Activated CD8-positive, alpha-beta memory T cell treated with anti-CD3 and anti-CD28 coated beads, Interleukin-2, amount 50 U/mL, for 24 hours (primary cell): ENCODE measurements at regions not wholly inside any gene's neighbourhood (a gene's known extent, or its start where the extent isn't known, plus 50 kb on each side); places are given as distances from the start of the nearest gene placed in this dataset.

Source experiments
- DNase-seq: peaks from one replicate; pipeline ENCODE4 v3.0.0-alpha.2; 2020; ENCODE audit errors: extremely low read depth

DNA sequence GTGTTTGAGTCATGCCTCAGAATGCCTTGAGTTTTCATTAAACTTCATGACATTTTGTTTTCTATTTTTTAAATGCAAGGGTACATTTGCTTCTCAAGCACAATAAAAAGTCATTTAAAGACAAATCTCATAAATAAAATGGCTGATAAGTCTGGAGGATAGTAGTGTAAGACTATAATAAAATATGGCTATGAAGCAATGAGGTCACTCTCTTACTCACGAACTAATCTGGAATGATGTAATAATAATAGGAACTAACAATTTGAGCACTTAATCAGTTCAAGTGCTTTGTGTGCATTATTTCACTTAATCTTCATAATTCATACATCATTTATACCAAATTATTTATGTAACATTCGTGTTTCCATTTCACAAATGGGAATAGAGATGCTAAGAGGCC lies 149.3 kb upstream of the CTTNBP2 start:
- no peak for DNase-seq

DNA sequence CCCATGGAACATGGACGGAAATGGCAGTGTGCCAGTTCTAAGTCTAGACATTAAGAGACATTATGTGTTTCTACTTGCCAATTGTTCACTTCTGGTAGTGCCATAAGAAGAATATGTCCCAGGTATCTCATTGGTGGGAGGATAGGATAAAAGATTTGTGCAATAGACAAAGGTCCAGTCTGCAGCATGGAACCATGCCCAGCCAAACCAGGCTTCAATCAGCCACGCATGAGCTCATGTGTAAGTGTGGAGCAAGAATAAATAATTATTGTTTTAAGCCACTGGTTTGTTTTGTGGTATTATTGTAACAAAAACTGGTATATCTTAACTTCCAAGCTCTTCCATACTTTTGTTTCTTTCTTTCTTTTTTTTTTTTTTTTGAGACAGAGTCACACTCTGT lies 153.6 kb upstream of the CTTNBP2 start:
- DNase-seq: no peak

DNA sequence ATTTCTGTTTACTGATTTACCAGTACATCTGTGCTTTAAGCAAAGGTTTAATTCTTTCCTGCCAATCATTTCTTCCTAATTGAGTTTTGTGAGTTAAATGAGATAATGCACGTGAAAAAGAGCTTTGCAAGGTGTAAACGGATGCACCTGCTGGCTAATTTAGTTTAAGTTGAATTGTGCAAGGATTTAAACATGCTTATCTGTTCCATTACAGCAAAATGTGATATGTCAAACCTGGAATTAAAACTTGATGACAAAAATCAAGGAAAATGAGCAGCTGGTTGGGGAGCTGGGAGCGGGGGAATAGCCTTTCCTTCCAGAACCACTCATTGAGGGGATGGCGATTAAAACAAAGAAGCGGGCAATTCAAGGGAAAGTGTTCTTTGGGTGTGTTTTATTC lies 155.0 kb upstream of the CTTNBP2 start:
- no peak for DNase-seq

DNA sequence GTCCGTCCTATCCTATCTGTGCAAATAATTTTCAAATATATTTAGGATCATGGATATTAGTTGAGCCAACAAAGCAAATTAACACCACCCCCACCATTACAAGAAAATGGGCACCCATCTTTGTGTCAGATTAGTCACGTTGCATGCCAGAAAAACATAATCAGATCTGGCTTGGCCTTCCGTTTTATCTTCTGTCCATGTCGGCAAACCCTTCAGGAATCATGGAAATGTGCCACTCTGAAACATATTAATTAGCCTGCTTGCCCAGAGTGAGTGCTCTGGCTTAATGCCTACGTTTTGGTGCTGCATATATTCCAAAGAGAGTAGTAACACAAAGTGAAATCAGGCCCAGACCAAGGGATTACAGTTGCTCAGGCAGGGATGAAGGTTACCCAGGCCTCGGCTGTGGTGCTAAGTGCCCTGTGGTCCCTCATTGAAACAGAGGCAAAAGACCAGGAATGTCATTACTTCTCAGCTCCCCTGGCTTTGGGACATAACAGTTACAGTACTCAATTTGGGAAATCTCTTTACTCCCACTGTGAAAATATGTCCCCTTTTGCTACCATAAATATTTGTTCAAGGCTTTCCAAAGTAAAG lies 154.0 kb upstream of the LSM8 start:
- DNase-seq: no peak

DNA sequence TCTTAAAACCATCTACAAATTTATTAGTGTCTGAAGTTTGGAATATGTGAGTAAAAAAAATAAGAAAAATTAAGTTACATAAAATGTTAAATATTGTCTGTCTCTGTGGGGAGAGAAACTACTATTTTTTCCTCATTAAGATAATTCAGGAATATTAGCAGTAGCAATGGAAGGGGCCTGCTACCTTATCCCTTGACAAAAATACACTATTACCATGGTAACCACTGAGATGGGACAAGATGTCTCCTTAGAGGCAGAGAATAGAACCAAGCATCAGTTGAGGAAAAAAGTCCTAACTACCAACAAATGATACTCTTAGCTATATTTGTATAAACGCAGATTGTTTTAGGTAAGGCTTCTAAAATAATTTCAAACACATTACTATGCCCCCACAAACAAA lies 150.7 kb upstream of the LSM8 start:
- no peak for DNase-seq

DNA sequence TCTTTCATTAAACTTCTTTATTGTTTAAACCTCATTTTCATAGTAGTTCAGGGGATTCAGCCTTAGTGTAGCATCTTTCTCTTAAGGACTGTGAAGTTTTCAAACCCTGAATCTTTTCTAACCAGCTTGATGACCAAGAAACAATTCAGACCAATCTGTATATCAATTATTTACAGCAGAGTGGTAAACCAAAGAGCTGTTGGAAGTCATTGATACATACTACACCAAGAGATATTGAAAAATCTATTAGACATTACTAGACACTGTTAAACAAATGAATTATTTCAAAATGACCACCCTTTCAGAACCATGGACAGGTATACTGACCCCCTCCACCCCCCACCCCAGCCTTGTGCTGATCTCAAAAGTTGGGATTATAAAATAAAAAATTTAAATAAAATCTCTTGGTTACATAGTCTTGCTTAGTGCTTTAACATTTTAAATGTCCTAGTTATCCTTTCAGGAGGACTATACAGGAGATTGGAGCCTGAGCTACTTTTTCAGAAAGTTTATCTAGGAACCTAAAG lies 143.9 kb upstream of the LSM8 start:
- no peak for DNase-seq

DNA sequence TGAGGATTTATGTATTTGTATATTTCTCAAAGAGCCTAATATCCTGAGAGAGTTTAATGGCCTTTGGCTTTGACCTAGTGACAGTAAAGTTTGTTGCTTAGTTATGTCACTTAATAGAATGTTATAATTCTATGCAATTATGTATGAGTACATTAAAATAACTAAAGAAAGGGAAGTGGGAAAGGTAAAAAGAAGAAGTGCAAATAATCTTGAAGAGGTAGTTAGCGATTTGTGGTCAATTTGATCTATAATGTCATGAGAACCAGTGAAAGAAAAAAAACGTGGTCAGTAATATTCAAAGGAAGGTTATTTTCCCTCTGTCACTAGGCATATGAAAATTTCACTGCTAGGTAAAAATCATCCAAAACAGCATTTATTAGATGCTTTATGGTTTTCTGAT lies 143.4 kb upstream of the LSM8 start:
- no peak for DNase-seq

DNA sequence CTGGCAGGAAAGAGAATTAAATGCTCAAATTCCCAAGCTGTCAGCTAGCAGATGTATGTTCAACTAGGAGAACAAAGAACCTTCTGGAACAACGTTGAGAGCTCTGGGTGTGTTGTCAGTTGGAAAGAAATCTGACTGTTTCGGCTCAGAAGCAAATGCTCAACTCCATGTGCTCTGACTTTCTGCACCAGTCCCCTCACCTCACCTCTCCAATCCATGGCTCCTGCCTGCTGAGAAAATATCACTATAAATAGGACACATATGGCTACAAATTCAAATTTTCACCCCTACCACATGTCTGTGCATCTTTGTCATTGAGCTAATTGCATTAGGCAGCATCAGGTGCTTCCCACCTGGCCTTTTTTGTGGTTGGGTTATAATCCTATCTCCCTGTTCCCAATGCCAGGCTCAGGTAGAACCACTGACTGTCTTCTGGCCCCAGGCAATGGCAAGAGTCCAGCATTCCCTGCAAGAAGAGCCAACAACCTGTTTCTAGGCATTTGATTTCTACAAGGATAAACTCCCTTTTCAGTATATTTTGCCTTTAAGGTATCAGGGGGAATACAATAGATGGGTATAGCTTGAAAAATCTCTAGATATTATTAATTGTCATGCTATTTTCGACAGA lies 142.6 kb upstream of the LSM8 start:
- DNase-seq: no peak

DNA sequence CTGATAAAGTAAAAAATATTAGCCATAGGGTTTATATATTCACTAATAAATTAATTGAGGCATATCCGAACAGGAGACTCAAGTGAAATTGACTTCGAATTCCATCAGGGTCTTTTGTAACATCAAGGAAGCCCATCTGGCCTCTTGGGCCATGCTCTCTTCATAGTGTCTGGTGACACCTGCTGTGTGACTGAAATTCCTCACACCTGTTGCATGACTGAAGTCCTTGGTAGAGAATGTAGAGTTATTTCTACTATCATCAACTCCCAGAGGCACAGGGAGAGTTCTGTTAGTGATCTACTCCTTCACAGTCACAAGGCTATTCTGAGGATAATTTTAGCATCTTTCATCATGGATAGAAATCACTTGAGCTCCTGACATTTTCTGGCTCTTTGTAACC lies 138.3 kb upstream of the LSM8 start:
- no peak for DNase-seq

DNA sequence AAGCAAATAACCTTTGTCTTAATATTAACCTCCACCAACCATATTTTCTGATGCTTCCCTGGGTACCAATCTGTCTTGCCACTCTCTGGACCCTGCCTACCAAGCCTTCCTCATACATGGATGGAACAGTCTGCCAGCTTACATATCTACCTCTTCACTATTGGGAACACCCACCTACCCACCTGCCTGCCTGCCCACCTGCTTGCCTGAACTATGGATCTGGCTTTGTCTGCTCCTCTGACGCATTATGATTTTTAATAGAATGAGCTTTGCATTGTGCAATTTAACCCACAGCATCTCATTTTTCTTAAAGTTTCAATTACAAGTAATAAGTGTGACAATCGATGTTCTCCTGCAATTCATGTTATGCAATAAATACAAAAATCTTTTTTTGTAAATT lies 137.9 kb upstream of the LSM8 start:
- DNase-seq: no peak

DNA sequence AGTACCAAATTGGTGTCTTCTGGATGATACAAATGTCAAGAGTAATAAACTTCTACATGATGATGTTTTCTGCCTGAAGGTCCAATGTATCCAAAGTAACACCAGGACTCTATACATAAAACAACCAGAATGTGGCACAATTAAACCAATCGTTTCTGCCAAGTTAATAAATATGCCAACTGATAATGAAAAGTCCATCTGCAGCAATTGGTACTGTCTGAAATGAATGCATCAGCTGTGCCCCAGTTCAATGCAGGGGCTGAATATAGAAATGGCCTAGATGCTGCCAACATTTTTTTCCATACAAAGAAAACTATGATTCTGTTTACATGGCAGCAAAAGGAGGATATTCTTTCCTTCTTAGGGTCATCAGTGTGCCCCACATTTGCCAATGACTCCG lies 137.2 kb upstream of the LSM8 start:
- DNase-seq: no peak

DNA sequence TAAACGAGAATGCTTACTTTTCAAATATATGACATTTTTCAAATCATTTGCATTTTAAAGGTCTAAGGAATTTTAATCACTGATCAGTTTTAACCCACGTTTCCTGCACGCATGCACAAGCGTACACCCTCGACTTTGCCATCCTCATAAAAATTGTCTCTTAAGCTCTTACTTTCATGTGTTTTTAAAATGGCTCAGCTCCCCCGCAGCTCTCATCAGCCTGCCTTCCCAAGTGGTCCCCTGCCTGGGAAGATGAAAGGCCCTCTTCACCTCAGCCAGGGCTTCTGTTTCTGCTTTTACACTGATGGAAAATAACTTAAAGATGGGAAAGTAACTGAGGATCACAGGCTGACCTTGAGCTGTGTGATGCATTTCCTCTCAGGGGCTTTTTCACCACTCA lies 131.6 kb upstream of the LSM8 start:
- no peak for DNase-seq

DNA sequence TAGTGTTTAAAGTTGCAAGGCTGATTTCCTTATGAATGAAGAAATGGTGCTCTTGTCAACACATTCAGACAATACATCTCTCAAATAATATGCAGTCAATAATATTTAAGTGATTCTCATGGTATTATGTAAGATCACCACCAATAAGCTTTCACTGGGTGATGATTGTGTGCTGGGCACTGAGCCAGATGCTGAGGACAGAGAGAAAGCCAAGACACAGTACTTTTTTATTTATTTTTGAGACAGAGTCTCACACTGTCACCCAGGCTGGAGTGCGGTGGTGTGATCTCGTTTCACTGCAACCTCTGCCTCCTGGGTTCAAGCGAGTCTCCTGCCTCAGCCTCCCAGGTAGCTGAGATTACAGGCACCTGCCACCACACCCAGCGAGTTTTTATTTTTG lies 130.6 kb upstream of the LSM8 start:
- DNase-seq: no peak

DNA sequence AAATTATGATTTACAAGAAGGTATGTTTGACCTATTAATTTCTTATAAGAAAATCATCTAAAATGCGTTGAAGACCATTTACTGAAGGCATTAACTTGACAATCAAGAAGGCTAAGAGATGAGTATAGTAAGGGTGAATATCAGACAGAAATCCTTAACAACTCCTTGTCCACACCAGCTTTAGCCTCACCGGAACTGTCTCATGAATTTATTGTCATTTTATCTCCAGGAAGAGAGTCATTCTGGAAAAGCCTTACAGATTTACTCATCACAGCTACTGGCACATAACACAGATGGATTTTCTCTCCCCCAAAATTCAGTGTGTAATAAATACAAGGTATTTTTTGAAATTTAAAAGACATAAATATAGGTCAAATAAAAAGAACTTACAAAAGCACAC lies 129.4 kb upstream of the LSM8 start:
- no peak for DNase-seq

DNA sequence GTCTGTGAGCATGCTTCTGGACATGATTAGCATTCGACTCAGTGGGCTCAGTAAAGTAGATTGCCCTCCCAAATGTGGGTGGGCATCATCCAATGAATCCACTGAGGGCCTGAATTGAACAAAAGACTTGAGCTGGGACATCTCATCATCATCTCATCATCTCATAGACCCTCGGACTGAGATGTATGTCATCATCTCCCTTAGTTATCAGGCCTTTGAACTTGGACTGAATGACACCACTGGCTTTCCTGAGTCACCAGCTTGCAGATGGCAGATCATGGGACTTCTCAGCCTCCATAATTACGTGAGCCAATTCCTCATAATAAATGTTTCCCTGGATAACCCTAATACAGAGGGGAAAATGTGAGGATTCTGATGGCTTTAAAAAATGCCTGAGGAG lies 128.3 kb upstream of the LSM8 start:
- no peak for DNase-seq

DNA sequence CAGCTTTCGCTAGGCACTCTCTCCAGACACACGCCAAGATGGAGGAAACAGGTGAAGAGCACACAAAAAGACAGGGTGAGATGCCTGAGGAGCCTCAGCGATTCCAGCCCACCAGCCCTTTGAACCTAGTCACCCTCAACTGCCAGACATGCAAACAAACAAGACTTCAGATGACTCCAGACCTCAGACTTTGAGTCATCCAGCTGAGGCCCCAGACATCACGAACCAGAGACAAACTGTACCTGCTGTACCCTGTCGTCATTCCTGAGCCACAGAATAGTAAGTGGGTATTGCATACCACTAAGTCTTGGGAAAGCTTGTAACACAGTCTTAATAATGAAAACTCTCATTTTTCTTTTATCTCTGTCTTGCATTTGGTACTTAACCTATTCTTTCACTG lies 126.6 kb upstream of the LSM8 start:
- no peak for DNase-seq

DNA sequence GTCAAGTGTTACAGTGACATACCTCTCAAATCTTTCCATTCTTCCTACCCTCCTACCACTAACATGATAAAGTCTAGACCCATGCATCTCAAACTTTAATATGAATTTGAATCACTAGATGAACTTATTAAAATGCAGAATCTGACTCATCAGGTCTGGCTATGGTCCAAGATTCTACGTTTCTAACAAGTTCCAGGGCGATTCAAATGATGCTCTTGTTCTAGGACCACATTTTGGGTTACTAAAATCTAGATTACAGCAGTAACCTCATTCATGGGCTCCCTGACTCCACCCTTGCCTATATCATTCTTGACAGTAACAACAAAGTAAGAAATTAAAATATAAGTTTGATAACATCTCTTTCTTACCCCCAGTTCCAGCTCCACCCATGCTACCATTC lies 124.8 kb upstream of the LSM8 start:
- DNase-seq: no peak

DNA sequence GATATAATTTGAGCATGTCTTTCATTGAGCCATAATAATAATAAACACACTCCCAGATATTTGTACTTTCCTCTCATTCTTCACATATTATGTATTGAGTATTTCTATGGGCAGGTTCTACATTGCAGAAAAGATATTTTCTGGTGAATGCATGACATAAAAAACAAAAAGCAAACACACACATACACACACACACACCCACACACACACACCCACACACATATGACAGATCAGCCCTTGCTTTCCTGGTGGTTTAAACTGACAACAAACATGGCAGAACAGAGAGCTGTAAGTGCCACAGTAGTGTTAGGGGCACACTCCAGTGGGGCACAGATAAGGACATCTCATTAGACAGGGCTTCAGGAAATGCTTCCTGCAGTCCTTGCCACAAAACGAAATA lies 123.3 kb upstream of the LSM8 start:
- DNase-seq: no peak

DNA sequence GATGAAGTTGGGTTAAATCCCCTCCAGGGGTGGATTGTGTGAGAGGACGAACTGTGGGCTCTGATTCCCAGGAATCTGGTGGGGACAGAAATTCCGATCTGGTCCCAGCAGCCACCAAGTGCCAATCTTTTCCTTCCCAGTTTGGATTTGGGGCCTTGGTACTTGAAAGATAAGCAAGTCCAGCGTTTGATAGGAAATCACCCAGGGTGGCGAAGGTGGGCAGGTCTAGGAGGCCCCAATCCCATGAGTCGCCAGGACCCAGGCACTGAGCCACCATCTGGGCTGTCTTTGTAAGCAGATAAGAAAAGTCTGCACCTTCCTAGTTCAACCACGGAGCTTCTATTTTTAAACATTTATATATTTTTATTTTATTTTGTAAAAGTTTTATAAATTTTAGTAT lies 122.6 kb upstream of the LSM8 start:
- DNase-seq: no peak

DNA sequence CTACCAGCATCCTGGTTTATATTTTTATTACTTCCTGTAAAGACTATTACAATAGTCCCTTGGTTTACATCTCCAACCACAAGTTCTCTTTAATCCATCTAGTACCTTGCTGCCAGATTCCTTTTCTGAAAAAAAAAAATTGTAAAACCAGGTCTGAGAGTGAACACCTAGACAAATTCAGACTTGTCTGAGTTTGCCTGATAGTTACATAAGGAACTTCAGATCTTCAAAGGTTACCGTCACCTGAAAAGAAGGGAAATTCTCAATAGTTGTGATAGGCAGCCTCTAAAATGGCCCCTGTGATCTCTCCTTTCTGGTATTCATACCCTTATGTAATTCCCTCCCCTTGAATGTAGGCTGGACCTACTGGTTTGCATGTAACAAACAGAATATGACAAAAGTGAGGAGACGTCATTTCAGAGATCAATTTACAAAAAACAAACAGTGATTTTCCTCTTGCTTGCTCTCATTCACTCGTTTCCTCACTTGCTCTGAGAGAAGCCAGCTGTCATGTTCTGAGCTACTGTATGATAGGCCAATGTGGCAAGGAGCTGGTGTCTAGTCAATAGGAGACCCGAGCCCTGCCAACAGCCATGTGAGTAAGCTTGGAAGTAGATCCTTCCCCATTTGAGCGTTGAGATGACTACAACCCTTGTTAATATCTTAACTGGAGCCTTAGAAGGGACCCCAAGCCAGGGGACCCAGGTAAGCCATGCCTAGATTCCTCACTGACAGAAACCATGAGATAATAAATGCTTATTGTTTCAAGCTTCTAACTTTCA lies 110.9 kb upstream of the LSM8 start:
- no peak for DNase-seq

DNA sequence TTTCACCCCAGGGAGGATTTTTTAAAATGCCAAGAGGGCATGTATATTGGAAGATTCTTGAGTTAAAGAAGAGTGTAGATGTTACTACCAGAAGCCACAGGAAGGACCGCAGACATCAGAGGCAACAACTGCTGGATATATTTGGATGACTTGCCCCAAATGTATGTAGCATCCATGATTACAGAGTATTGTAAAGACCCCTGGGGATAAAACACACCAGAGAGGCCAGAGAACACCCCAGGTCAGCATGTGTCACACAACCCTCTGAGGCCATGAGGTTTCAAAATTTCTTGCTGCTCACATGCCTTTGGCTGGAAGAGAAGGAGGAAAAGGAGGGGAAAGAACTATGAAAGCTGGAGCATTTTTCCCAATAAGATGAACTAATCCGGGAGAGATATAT lies 108.0 kb upstream of the LSM8 start:
- no peak for DNase-seq

DNA sequence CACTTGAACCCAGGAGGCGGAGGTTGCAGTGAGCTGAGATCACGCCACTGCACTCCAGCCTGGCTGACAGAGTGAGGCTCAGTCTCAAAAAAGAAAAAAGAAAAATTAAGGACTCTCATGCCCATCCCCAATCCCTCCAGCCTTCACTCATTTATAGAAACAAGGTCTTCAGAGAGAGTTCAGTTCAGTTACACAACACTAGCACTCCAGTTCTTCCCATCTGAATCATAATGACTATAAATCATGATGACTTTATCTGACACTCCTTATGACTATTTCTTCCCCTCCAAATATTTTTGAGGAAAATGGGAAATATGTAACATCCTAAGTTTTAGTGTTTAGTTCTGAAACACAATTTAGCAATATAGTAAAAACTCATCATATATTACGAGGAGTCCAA lies 107.4 kb upstream of the LSM8 start:
- DNase-seq: no peak

DNA sequence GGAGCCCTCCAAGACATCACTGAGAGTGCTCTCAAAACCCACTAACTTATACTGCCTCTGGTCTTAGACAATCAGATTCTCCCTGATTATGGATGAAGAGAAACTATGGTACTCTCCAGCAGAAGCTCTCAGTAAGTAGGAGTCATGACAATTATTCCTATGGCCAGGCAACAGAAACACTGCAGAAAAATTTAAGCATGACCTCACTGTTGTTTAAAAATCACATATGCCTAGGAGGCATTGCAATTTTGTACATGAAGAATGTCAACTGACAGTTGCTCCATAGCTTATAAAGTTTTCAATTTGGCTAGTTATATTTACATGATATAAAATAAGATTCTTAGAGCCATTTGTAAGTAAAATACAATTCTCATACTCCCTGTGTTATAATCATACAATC lies 105.9 kb upstream of the LSM8 start:
- no peak for DNase-seq
